ENCODE measurements at regions not wholly inside any gene's neighbourhood (a gene's known extent, or its start where the extent isn't known, plus 50 kb on each side); places are given as distances from the start of the nearest gene placed in this dataset.
"Not testable (repeated sequence)": the region's sequence is repeated elsewhere in the genome, so short reads cannot be mapped to it uniquely, and the experiment has no call there.

DNA sequence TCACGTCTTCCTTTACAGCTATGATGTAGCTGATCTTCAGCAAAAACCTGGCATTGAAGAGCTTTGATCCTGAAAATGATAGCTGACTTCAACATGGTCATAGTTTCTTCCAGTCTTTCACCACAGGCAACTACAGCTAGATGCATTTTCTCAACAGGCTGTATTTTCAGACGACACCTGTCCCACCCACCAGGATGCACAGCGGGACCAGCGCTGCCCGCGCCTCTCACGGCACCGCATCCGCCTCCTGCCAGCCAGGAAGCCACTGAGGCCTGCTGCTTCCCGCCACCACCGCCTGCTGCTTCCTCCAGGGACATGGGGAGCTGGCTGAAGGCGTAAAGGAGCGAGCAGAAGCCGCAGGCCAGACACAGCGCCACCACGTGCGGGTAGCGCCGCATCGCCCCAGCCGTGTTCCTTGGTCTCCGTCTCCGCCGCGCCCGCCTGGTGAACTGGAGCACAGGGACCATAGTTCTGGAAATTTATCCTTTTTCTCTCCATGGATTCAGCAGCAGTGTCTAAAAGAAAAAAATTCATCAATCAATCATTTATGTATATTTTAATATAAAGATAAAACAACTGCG, 456.3 kb downstream of the TUBA3C start:
- not testable (repeated sequence) for H3K9ac ChIP-seq (ENCODE audit: insufficient read length); DNase-seq (ENCODE audit: low read depth, low spot score); H3K36me3 ChIP-seq (ENCODE audit: insufficient read depth, low read length); H3K9me3 ChIP-seq (ENCODE audit: low read depth, low read length); H3K27ac ChIP-seq; H3K4me3 ChIP-seq

DNA sequence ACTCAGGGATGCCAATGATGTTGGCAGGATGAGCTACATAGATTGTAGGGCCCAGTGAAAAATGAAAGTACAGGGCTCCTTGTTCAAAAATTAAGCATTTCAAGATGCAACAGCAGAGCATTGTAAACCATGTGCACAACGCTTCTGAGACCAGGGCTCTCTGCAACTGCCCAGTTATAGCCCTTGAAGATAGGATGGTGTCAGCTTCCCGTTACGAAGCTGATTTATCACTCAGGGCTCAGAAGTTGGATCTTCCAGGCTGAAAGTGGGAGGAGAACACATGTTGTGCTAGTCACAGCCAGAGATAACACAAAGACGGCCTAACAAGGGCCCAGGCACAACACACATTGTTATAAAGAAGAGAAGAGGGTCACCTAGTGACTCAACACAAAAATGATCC, 466.7 kb downstream of the TUBA3C start:
- Histone ChIP-seq H3K27ac (no peak overlapping the region), H3K4me3 (no peak overlapping the region), H3K36me3 (ENCODE audit: insufficient read depth, low read length) (no peaks in the 10 kb centered on the region), H3K9ac (ENCODE audit: insufficient read length) (no peak overlapping the region), H3K9me3 (ENCODE audit: low read depth, low read length) (no peaks in the 10 kb centered on the region)
- no peak for DNase-seq (ENCODE audit: low read depth, low spot score)
- no peak for TF ChIP-seq EZH2 (IDR thresholded peaks at IDR 0.05)
- TF ChIP-seq FOXP2 (optimal IDR thresholded peaks at IDR 0.05; ENCODE audit: control extremely low read depth, extremely low read length, insufficient read depth): no peak
- no peak for TF ChIP-seq POLR2AphosphoS5 (IDR thresholded peaks at IDR 0.05; ENCODE audit: borderline replicate concordance, low read depth, low read length)

DNA sequence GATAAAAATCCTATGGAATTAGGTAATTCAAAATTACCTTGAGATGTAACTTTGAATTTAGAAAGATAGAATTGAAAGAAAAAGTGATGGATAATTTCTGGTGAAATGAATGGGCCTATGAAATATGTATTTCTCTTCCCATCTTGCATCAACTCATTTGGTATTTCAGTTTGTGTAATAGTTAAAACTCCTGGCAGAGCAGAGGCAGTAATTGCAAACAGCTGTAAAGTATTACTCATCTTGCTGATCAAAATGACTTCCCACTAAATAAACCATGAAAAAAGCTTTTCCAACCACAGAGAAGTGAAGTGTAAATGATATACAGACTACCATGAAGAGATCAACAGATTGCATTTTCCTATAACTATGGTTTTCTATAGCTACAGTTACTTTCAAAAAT, 471.0 kb downstream of the TUBA3C start:
- DNase-seq (ENCODE audit: low read depth, low spot score): peak; percentile 55
- H3K9me3 ChIP-seq (ENCODE audit: low read depth, low read length); H3K4me3 ChIP-seq; H3K36me3 ChIP-seq (ENCODE audit: insufficient read depth, low read length); H3K9ac ChIP-seq (ENCODE audit: insufficient read length): not testable (repeated sequence)
- peak overlapping the region; percentile 96 for H3K27ac ChIP-seq

DNA sequence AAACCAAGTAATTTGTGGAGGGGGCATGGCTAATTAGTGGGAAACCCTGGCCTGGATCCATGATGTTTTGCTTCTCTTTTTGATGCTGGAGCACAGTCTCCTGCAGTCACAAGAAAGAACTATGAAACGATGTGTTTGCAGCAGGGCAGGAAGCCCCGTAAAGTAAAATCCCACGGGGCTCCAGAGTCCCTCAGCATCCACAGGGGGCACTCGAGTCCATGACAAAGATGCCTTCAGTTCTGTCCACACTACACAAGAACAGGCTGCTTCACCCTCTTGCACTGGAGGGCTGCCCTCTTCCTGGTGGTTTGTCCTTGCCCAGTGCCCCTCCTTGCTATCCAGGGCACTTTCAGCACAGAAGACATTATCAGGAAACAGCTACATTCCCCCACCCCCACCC, 475.1 kb downstream of the TUBA3C start:
- H3K9me3 ChIP-seq (ENCODE audit: low read depth, low read length); H3K9ac ChIP-seq (ENCODE audit: insufficient read length); H3K36me3 ChIP-seq (ENCODE audit: insufficient read depth, low read length); H3K27ac ChIP-seq; DNase-seq (ENCODE audit: low read depth, low spot score); H3K4me3 ChIP-seq: not testable (repeated sequence)

DNA sequence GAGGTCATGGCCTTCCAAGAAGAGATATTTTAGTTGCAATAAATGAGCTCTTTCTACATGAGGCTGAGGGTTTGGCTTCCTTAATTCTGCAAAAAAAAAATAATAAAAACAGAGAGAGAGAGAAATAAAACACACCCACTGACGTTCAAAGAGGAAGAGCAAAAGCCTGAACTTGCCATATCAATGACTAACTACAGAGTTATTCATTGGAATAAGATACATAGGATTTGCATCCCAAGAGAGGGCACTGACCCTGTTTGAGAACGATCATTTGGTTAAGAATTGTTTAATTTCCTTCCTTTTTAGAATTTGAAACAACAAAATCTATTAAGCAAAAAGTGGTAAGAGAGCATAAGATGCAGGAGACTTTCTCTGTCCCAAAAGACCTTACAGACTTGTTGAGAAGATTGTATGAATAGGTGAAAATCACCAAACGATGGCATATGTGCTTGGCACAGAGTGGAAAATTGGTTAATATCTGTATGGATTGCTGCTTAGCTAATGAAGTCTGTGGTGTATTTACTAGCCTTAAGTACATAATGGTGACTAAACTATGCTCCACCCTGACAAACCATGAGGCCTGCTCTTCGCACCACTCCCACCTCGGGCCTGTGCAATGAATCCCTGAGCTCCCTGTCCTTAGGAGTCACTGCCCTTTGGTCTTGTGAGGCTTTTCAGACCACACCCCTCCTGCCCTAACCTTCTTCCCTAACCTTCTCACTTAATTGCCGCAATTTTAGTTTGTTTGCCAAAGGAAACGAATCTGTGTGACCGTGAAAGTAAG, 479.0 kb downstream of the TUBA3C start:
- not testable (repeated sequence) for H3K36me3 ChIP-seq (ENCODE audit: insufficient read depth, low read length); DNase-seq (ENCODE audit: low read depth, low spot score); H3K4me3 ChIP-seq; H3K9me3 ChIP-seq (ENCODE audit: low read depth, low read length); H3K9ac ChIP-seq (ENCODE audit: insufficient read length); H3K27ac ChIP-seq

DNA sequence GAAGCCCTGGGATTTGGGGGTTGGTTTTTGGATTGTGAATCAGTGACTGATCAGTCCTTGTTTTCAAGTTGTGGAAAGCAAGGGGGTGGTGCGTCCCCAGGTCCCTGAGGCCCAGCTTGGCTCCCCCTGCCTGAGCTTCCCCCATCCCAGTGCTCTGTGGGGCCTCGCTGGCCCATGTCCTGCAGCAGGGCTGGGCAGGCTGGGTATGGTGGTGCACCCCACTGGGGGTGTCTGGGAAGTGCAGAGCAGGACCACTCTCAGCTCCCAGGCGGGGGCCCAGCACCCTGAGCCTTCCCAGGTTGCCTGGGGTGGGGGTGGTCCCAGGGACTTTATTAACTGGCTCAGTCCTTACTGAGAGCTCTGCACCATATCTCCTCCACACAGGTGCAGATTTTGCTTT, 483.3 kb downstream of the TUBA3C start:
- not testable (repeated sequence) for H3K9ac ChIP-seq (ENCODE audit: insufficient read length); H3K36me3 ChIP-seq (ENCODE audit: insufficient read depth, low read length); H3K4me3 ChIP-seq; DNase-seq (ENCODE audit: low read depth, low spot score); H3K27ac ChIP-seq; H3K9me3 ChIP-seq (ENCODE audit: low read depth, low read length)

DNA sequence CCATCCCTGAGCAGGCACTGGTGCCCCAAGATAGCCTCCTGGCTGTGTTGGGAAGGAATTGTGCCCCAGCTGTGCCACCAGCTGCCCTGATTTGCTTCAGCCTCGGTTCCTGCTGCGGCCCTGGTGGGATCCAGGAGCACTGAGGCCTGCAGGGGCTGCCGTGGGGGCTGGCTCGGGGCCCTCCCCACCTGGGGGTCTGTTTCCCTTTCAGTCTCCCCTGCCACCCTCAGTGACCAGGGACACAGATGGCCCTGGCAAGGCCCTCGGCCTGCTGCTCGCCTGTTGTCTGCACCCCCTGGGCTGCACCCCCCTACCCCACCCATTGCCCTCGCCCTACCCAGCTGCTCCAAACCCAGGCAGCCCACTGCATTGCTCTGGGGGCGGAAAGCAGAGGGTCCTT, 483.8 kb downstream of the TUBA3C start:
- H3K9me3 ChIP-seq (ENCODE audit: low read depth, low read length); H3K4me3 ChIP-seq; DNase-seq (ENCODE audit: low read depth, low spot score); H3K27ac ChIP-seq; H3K36me3 ChIP-seq (ENCODE audit: insufficient read depth, low read length); H3K9ac ChIP-seq (ENCODE audit: insufficient read length): not testable (repeated sequence)

DNA sequence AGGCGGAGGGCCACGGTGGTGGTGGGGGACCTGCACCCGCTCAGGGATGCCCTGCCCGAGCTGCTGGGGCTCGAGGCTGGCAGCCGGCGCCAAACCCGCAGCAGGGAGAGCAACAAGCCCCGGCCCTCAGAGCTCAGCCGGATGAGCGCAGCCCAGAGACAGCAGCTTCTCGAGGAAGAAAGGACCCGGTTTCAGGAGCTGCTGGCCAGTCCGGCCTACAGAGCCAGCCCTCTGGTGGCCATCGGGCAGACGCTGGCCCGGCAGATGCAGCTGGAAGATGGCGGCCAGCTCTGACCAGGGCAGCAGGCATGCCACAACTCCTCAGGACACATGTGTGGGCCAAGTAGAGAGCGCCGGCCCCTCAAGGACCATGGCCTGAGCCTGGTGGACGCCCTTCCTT, 484.4 kb downstream of the TUBA3C start:
- not testable (repeated sequence) for H3K36me3 ChIP-seq (ENCODE audit: insufficient read depth, low read length); H3K27ac ChIP-seq; H3K9ac ChIP-seq (ENCODE audit: insufficient read length); DNase-seq (ENCODE audit: low read depth, low spot score); H3K4me3 ChIP-seq; H3K9me3 ChIP-seq (ENCODE audit: low read depth, low read length)

DNA sequence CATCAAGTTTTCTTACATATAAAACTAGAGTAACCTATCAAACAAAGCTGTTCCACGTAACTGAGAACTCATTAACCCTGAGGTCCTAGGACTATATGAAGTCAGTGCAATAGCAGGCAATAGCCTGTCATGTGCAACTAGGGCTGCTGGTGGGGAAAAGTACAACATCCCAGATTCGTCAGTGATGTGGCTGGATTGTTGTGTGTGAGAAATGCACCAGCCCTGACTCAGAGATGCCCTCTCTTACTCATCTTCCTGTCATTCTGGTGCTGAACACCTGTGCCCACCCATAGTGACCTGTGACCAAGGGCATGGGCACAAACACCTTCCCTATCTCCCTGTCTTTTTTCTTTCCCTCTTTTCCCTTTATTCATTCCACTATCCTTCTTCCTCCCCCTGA, 504.2 kb downstream of the TUBA3C start:
- H3K9me3 ChIP-seq (ENCODE audit: low read depth, low read length); H3K36me3 ChIP-seq (ENCODE audit: insufficient read depth, low read length); DNase-seq (ENCODE audit: low read depth, low spot score); H3K9ac ChIP-seq (ENCODE audit: insufficient read length); H3K27ac ChIP-seq; H3K4me3 ChIP-seq: not testable (repeated sequence)

DNA sequence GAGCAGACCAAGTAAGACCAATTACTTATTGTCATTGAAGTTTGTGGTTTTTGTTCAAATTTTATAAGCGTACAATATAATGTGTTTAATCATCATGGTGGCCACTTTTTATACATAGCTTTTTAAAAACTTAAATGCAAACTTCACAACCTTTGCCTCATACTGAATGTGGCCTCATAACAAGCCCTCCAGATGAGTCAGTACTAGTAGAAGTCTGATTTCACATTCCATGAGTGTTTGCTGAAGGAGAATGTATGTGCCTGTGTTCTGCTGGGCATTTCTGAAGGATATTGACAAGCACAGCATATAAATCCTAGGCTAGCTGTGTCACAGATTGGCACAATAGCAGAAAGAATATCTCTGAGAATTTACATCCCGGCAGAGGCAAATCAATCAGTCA, 506.4 kb downstream of the TUBA3C start:
- H3K4me3 ChIP-seq; DNase-seq (ENCODE audit: low read depth, low spot score); H3K9ac ChIP-seq (ENCODE audit: insufficient read length); H3K36me3 ChIP-seq (ENCODE audit: insufficient read depth, low read length); H3K27ac ChIP-seq; H3K9me3 ChIP-seq (ENCODE audit: low read depth, low read length): not testable (repeated sequence)

DNA sequence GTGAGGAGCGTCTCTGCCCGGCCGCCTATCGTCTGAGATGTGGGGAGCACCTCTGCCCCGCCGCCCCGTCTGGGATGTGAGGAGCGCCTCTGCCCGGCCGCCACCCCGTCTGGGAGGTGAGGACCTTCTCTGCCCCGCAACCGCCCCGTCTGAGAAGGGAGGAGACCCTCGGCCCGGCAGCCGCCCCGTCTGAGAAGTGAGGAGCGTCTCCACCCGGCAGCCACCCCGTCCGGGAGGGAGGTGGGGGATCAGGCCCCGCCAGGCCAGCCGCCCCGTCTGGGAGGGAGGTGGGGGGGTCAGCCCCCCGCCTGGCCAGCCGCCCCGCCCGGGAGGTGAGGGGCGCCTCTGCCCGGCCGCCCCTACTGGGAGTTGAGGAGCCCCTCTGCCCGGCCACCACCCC, 507.8 kb downstream of the TUBA3C start:
- H3K36me3 ChIP-seq (ENCODE audit: insufficient read depth, low read length); H3K9me3 ChIP-seq (ENCODE audit: low read depth, low read length); H3K9ac ChIP-seq (ENCODE audit: insufficient read length); H3K27ac ChIP-seq; DNase-seq (ENCODE audit: low read depth, low spot score); H3K4me3 ChIP-seq: not testable (repeated sequence)

DNA sequence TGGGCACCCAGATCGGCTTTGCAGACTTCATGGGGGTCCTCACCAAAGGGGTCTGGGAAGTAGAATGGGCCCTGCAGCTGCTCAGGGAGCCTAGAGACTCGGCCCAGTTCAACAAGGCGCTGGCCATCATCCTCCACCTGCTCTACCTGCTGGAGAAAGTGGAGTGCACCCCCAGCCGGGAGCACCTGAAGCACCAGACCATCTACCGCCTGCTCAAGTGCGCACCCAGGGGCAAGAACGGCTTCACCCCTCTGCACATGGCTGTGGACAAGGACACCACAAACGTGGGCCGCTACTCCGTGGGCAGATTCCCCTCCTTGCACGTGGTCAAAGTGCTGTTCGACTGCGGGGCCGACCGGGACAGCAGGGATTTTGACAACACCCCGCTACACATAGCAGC, 515.0 kb downstream of the TUBA3C start:
- H3K9me3 ChIP-seq (ENCODE audit: low read depth, low read length); H3K9ac ChIP-seq (ENCODE audit: insufficient read length); H3K4me3 ChIP-seq; H3K27ac ChIP-seq; H3K36me3 ChIP-seq (ENCODE audit: insufficient read depth, low read length); DNase-seq (ENCODE audit: low read depth, low spot score): not testable (repeated sequence)

DNA sequence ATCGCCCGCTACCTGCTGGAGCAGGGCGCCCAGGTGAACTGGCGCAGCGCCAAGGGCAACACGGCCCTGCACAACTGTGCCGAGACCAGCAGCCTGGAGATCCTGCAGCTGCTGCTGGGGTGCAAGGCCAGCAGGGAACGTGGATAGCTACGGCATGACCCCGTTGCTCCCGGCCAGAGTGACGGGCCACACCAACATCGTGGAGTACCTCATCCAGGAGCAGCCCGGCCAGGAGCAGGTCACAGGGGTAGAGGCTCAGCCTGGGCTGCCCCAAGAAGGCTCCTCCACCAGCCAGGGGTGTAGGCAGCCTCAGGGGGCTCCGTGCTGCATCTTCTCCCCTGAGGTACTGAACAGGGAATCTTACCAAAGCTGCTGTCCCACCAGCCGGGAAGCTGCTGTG, 515.9 kb downstream of the TUBA3C start:
- H3K27ac ChIP-seq; H3K9ac ChIP-seq (ENCODE audit: insufficient read length); DNase-seq (ENCODE audit: low read depth, low spot score); H3K9me3 ChIP-seq (ENCODE audit: low read depth, low read length); H3K36me3 ChIP-seq (ENCODE audit: insufficient read depth, low read length); H3K4me3 ChIP-seq: not testable (repeated sequence)

DNA sequence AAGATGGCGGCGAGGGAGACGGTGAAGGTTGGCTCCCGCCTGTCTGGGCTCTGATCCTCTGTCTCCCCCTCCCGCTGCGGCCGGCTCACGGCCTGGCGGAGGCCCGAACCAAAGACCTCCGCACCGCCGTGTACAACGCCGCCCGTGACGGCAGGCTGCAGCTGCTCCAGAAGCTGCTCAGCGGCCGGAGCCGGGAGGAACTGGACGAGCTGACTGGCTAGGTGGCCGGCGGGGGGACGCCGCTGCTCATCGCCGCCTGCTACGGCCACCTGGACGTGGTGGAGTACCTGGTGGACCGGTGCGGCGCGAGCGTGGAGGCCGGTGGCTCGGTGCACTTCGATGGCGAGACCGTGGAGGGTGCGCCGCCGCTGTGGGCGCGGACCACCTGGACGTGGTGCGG, 516.5 kb downstream of the TUBA3C start:
- H3K36me3 ChIP-seq (ENCODE audit: insufficient read depth, low read length); DNase-seq (ENCODE audit: low read depth, low spot score); H3K9me3 ChIP-seq (ENCODE audit: low read depth, low read length); H3K27ac ChIP-seq; H3K9ac ChIP-seq (ENCODE audit: insufficient read length); H3K4me3 ChIP-seq: not testable (repeated sequence)

All from SK-N-MC (cell line).